HCT116 (cell line): ENCODE measurements at regions not wholly inside any gene's neighbourhood (a gene's known extent, or its start where the extent isn't known, plus 50 kb on each side); places are given as distances from the start of the nearest gene placed in this dataset.

Source experiments
- ATAC-seq: fragments of 200-7000 bp; cut with Tn5 transposase; 2 replicates; pipeline ENCODE4 v1.9.1; 2020; ENCODE audit warnings: mild to moderate bottlenecking, moderate library complexity
- BruUV-seq: library from RNA; stranded (reverse); fragments of 400-500 nt; replicated peaks from 2 replicates; lab custom pipeline; 2021; lab: Mats Ljungman, UMichigan
- CTCF ChIA-PET: fragments of 300-600 bp; sonication (Branson Sonifier 250); formaldehyde crosslinking; loops from one replicate; lab custom pipeline; 2021; ENCODE audit warnings: antibody characterized with exemption; lab: Charles Lee
- POLR2A ChIA-PET: fragments of 300-600, 350-600 bp; sonication (Branson Sonifier 250); formaldehyde crosslinking; loops from one replicate; lab custom pipeline; 2021; ENCODE audit warnings: antibody characterized with exemption; lab: Charles Lee
- RAD21 ChIA-PET, 2 experiments: fragments of 300-600 bp; sonication (Branson Sonifier 250); formaldehyde crosslinking; loops; one replicate each; lab custom pipeline; 2023; ENCODE audit warnings: low total read pairs in 2 of 2; ENCODE audit not compliant: uncharacterized antibody in 2 of 2, unreplicated experiment in 2 of 2, low non-redundant PET in 1 of 2; lab: Charles Lee
- DNase-seq: peaks from one replicate; pipeline ENCODE4 v3.0.0-alpha.2; 2010; ENCODE audit warnings: low read depth, low spot score
- H2AFZ ChIP-seq: fragments of 200-600 bp; shearing (Covaris generic), sonication (generic); 2 replicates; pipeline ENCODE4 v1.6.1; 2017; ENCODE audit warnings: low read depth, mixed run types, mixed read lengths, antibody characterized with exemption, low read length; ENCODE audit not compliant: poor library complexity, severe bottlenecking
- H3K27ac ChIP-seq: 2 replicates; pipeline ENCODE4 v1.5.1; 2012; ENCODE audit warnings: low read depth, low read length
- H3K27me3 ChIP-seq: fragments of 200-600 bp; sonication (generic); 2 replicates; pipeline ENCODE4 v1.6.1; 2016; ENCODE audit warnings: mixed run types, low read length, mixed read lengths; ENCODE audit not compliant: insufficient read depth
- H3K36me3 ChIP-seq, 2 experiments: fragments of 200-500 bp in 1 of 2; fragments of 200-600 bp in 1 of 2; sonication (Bioruptor generic) in 1 of 2; sonication (generic) in 1 of 2; 2 replicates each; pipeline versions ENCODE4 v1.5.1 to v1.6.1; 2014 to 2016; ENCODE audit warnings: low read length in 2 of 2, inconsistent platforms in 1 of 2, mixed read lengths in 1 of 2, mixed run types in 1 of 2; ENCODE audit not compliant: insufficient read depth in 2 of 2, control insufficient read depth in 1 of 2
- H3K4me1 ChIP-seq, 2 experiments: fragments of 200-600 bp in 1 of 2; sonication (generic) in 1 of 2; 2 replicates each; pipeline versions ENCODE4 v1.5.1 to v1.6.1; 2012 to 2017; ENCODE audit warnings: low read length in 2 of 2, inconsistent platforms in 1 of 2, mild to moderate bottlenecking in 1 of 2, mixed read lengths in 1 of 2, mixed run types in 1 of 2, moderate library complexity in 1 of 2; ENCODE audit not compliant: insufficient read depth in 2 of 2, control insufficient read depth in 1 of 2
- H3K4me2 ChIP-seq: fragments of 200-600 bp; sonication (generic); 2 replicates; pipeline ENCODE4 v1.6.1; 2017; ENCODE audit warnings: mixed run types, low read length, mixed read lengths
- H3K4me3 ChIP-seq, 2 experiments: fragments of 200-600 bp in 1 of 2; sonication (generic) in 1 of 2; replicated peaks in 1 of 2; 2 replicates each; pipeline ENCODE4 v1.5.1; 2011 to 2016; ENCODE audit warnings: low read length in 2 of 2, control low read depth in 1 of 2, low read depth in 1 of 2, mild to moderate bottlenecking in 1 of 2, mixed read lengths in 1 of 2, mixed run types in 1 of 2
- H3K79me2 ChIP-seq: fragments of 200-600 bp; sonication (generic); 2 replicates; pipeline ENCODE4 v1.6.1; 2017; ENCODE audit warnings: mild to moderate bottlenecking, mixed run types, low read length, moderate library complexity, mixed read lengths; ENCODE audit not compliant: insufficient read depth
- H3K9ac ChIP-seq: fragments of 200-600 bp; sonication (generic); 2 replicates; pipeline ENCODE4 v1.6.1; 2016; ENCODE audit warnings: low read length, mixed read lengths
- H3K9me2 ChIP-seq: fragments of 200-600 bp; sonication (generic), shearing (Covaris generic); 2 replicates; pipeline ENCODE4 v1.6.1; 2017; ENCODE audit warnings: mixed run types, mild to moderate bottlenecking, moderate library complexity; ENCODE audit not compliant: insufficient read depth
- H3K9me3 ChIP-seq, 2 experiments: fragments of 200-500 bp in 1 of 2; fragments of 200-600 bp in 1 of 2; sonication (Bioruptor generic) in 1 of 2; sonication (generic) in 1 of 2; 2 replicates each; pipeline ENCODE4 v1.6.1; 2014 to 2017; ENCODE audit warnings: low read length in 2 of 2, mixed read lengths in 2 of 2, inconsistent platforms in 1 of 2, low read depth in 1 of 2, mild to moderate bottlenecking in 1 of 2, mixed run types in 1 of 2, moderate library complexity in 1 of 2; ENCODE audit not compliant: control insufficient read depth in 1 of 2, insufficient read depth in 1 of 2
- H4K20me1 ChIP-seq: fragments of 200-600 bp; sonication (generic), shearing (Covaris generic); 2 replicates; pipeline ENCODE4 v1.6.1; 2017; ENCODE audit warnings: mixed run types, mild to moderate bottlenecking, moderate library complexity; ENCODE audit not compliant: insufficient read depth
- CBX3 ChIP-seq: IDR thresholded peaks from 2 replicates; pipeline ENCODE4 v1.6.1; 2012; ENCODE audit warnings: low read depth
- EGR1 ChIP-seq: IDR thresholded peaks from 2 replicates; pipeline ENCODE4 v1.6.1; 2012; ENCODE audit warnings: low read depth
- ELF1 ChIP-seq: IDR thresholded peaks from 2 replicates; pipeline ENCODE4 v1.6.1; 2012; ENCODE audit warnings: low read depth, borderline replicate concordance
- FOSL1 ChIP-seq: IDR thresholded peaks from 2 replicates; pipeline ENCODE4 v1.6.1; 2012; ENCODE audit warnings: low read depth
- POLR2A ChIP-seq: IDR thresholded peaks from 2 replicates; pipeline ENCODE4 v1.7.0; 2011; ENCODE audit warnings: borderline replicate concordance; ENCODE audit not compliant: insufficient read depth, insufficient read length; ENCODE audit errors: extremely low read depth
- POLR2AphosphoS5 ChIP-seq: IDR thresholded peaks from 2 replicates; pipeline ENCODE4 v1.6.1; 2011; ENCODE audit warnings: mild to moderate bottlenecking, low read depth, low read length, moderate library complexity
- RAD21 ChIP-seq: IDR thresholded peaks from 2 replicates; pipeline ENCODE4 v1.6.1; 2012; ENCODE audit warnings: low read depth, mild to moderate bottlenecking
- SIN3A ChIP-seq: IDR thresholded peaks from 2 replicates; pipeline ENCODE4 v1.6.1; 2012; ENCODE audit warnings: low read depth
- TCF7L2 ChIP-seq: IDR thresholded peaks from 2 replicates; pipeline ENCODE4 v1.7.0; 2011; ENCODE audit warnings: borderline replicate concordance, inconsistent platforms; ENCODE audit not compliant: insufficient read depth, insufficient read length; ENCODE audit errors: extremely low read depth
- YY1 ChIP-seq: IDR thresholded peaks from 2 replicates; pipeline ENCODE4 v1.6.1; 2011; ENCODE audit warnings: low read length, low read depth, moderate library complexity, mild to moderate bottlenecking; ENCODE audit not compliant: insufficient replicate concordance; ENCODE audit errors: extremely low read depth
- ZNF274 ChIP-seq: fragments of 200-500 bp; sonication (Bioruptor generic); IDR thresholded peaks from 2 replicates; pipeline ENCODE4 v1.6.1; 2014; ENCODE audit warnings: mild to moderate bottlenecking, low read depth, low read length, inconsistent platforms
- intact Hi-C: fragments of 100-400 bp; cut with micrococcal nuclease; formaldehyde crosslinking; loops from 2 replicates; pipeline ENCODE4 v1.10.0; 2022
- TF ChIP-seq, protein P1 (sequence below): IDR thresholded peaks from 2 replicates; pipeline ENCODE4 v1.6.1; 2012
- TF ChIP-seq, protein P2 (sequence below): IDR thresholded peaks from 2 replicates; pipeline ENCODE4 v1.6.1; 2012; ENCODE audit warnings: low read depth
- TF ChIP-seq, protein P3 (sequence below): IDR thresholded peaks from 2 replicates; pipeline ENCODE4 v1.6.1; 2012
- TF ChIP-seq, protein P4 (sequence below): IDR thresholded peaks from 2 replicates; pipeline ENCODE4 v1.6.1; 2011; ENCODE audit warnings: mild to moderate bottlenecking, low read length, moderate library complexity; ENCODE audit not compliant: insufficient replicate concordance; ENCODE audit errors: extremely low read depth

DNA sequence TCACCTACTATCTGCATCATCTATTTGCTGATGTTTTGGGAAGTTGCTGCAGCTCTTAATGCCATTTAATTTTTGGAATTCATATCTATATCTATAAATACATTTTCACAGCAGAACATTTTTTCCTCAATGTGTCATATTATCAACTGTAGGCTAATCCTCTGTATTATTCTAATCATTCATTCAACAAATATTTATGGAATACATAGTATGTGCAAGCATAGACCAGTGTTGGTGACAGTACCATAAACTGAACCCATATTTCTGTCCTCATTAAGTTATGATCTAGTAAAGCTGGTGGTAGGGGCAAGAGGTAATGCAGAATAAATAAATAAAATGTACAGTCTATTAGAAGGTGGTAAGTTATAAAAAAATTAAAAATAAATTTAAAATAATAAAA is 585.3 kb upstream of the BCHE start:
- ChIA-PET RAD21 (no interaction called here), CTCF (no interaction called here), POLR2A (no interaction called here)
- H4K20me1 ChIP-seq = no peaks in the 10 kb centered on the region
- no peaks in the 10 kb centered on the region for H3K36me3 ChIP-seq
- no peak overlapping the region for H3K9ac ChIP-seq
- BruUV-seq = no TSS peak
- H3K27me3 ChIP-seq = no peaks in the 10 kb centered on the region
- ATAC-seq = no peak
- H3K4me2 ChIP-seq = no peak overlapping the region
- H3K79me2 ChIP-seq = no peaks in the 10 kb centered on the region
- no peak overlapping the region for H3K27ac ChIP-seq
- no peaks in the 10 kb centered on the region for H3K9me3 ChIP-seq
- no peak for TF ChIP-seq POLR2AphosphoS5
- no peak for TF ChIP-seq SIN3A
- TF ChIP-seq RAD21 = no peak
- no peak for TF ChIP-seq FOSL1
- intact Hi-C loops = no loop called here
- no peaks in the 10 kb centered on the region for H3K4me1 ChIP-seq
- no peak for DNase-seq
- H2AFZ ChIP-seq = no peak overlapping the region
- no peaks in the 10 kb centered on the region for H3K9me2 ChIP-seq
- H3K4me3 ChIP-seq = no peak overlapping the region

DNA sequence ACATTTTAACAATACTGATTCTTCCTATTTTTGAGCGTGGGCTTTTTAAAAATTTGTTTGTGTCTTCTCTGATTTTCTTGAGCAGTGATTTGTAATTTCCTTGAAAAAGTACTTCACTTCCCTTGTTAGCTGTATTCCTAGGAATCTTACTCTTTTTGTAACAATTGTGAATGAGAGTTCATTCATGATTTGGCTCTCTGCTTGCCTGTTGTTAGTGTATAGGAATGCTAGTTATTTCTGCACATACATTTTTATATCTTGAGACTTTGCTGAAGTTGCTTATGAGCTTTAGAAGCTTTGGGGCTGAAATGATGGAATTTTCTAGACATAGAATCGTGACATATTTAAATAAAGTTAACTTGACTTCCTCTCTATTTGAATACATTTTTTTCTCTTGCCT is 582.8 kb upstream of the BCHE start:
- TF ChIP-seq, protein P1, sequence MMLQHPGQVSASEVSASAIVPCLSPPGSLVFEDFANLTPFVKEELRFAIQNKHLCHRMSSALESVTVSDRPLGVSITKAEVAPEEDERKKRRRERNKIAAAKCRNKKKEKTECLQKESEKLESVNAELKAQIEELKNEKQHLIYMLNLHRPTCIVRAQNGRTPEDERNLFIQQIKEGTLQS = no peak
- TF ChIP-seq FOSL1 = no peak
- no peak for TF ChIP-seq TCF7L2
- TF ChIP-seq, protein P2, sequence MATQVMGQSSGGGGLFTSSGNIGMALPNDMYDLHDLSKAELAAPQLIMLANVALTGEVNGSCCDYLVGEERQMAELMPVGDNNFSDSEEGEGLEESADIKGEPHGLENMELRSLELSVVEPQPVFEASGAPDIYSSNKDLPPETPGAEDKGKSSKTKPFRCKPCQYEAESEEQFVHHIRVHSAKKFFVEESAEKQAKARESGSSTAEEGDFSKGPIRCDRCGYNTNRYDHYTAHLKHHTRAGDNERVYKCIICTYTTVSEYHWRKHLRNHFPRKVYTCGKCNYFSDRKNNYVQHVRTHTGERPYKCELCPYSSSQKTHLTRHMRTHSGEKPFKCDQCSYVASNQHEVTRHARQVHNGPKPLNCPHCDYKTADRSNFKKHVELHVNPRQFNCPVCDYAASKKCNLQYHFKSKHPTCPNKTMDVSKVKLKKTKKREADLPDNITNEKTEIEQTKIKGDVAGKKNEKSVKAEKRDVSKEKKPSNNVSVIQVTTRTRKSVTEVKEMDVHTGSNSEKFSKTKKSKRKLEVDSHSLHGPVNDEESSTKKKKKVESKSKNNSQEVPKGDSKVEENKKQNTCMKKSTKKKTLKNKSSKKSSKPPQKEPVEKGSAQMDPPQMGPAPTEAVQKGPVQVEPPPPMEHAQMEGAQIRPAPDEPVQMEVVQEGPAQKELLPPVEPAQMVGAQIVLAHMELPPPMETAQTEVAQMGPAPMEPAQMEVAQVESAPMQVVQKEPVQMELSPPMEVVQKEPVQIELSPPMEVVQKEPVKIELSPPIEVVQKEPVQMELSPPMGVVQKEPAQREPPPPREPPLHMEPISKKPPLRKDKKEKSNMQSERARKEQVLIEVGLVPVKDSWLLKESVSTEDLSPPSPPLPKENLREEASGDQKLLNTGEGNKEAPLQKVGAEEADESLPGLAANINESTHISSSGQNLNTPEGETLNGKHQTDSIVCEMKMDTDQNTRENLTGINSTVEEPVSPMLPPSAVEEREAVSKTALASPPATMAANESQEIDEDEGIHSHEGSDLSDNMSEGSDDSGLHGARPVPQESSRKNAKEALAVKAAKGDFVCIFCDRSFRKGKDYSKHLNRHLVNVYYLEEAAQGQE = no peak
- TF ChIP-seq ELF1 = no peak
- no peak for TF ChIP-seq EGR1
- TF ChIP-seq POLR2A = no peak
- no peak for TF ChIP-seq ZNF274
- TF ChIP-seq YY1 = no peak
- no peak for TF ChIP-seq CBX3
- TF ChIP-seq, protein P3, sequence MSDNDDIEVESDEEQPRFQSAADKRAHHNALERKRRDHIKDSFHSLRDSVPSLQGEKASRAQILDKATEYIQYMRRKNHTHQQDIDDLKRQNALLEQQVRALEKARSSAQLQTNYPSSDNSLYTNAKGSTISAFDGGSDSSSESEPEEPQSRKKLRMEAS = no peak
- TF ChIP-seq, protein P4, sequence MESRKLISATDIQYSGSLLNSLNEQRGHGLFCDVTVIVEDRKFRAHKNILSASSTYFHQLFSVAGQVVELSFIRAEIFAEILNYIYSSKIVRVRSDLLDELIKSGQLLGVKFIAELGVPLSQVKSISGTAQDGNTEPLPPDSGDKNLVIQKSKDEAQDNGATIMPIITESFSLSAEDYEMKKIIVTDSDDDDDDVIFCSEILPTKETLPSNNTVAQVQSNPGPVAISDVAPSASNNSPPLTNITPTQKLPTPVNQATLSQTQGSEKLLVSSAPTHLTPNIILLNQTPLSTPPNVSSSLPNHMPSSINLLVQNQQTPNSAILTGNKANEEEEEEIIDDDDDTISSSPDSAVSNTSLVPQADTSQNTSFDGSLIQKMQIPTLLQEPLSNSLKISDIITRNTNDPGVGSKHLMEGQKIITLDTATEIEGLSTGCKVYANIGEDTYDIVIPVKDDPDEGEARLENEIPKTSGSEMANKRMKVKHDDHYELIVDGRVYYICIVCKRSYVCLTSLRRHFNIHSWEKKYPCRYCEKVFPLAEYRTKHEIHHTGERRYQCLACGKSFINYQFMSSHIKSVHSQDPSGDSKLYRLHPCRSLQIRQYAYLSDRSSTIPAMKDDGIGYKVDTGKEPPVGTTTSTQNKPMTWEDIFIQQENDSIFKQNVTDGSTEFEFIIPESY = no peak
- TF ChIP-seq POLR2AphosphoS5 = no peak
- H2AFZ ChIP-seq = no peak overlapping the region
- H3K4me1 ChIP-seq = no peaks in the 10 kb centered on the region
- H3K79me2 ChIP-seq = no peaks in the 10 kb centered on the region
- no peaks in the 10 kb centered on the region for H3K9me2 ChIP-seq
- no peak overlapping the region for H3K4me3 ChIP-seq
- H3K27me3 ChIP-seq = no peaks in the 10 kb centered on the region
- ATAC-seq = no peak
- intact Hi-C loops = no loop called here
- no peak overlapping the region for H3K27ac ChIP-seq
- H3K9ac ChIP-seq = no peak overlapping the region
- no peak overlapping the region for H3K4me2 ChIP-seq
- no peaks in the 10 kb centered on the region for H3K36me3 ChIP-seq
- ChIA-PET POLR2A (no interaction called here), RAD21 (no interaction called here), CTCF (no interaction called here)
- H3K9me3 ChIP-seq = no peaks in the 10 kb centered on the region
- no peak for DNase-seq
- BruUV-seq = no TSS peak
- no peaks in the 10 kb centered on the region for H4K20me1 ChIP-seq
